H4 (cell line): ENCODE measurements at regions not wholly inside any gene's neighbourhood (a gene's known extent, or its start where the extent isn't known, plus 50 kb on each side); places are given as distances from the start of the nearest gene placed in this dataset.
"Not testable (repeated sequence)": the region's sequence is repeated elsewhere in the genome, so short reads cannot be mapped to it uniquely, and the experiment has no call there.

Experiments used
- DNase-seq: peaks from one replicate; pipeline ENCODE4 v3.0.0-alpha.2; 2015; ENCODE audit warnings: low spot score

GRCh38 chrX:122279746-122280145 is 904.3 kb upstream of the GRIA3 start:
- DNase-seq, result no peak

GRCh38 chrX:122299822-122300221 is 884.3 kb upstream of the GRIA3 start:
- DNase-seq, result not testable (repeated sequence)

- no peak for DNase-seq
Measured at GRCh38 chrX:122301491-122301890, 882.6 kb upstream of the GRIA3 start.

- no peak for DNase-seq
Measured at GRCh38 chrX:122303761-122304160, 880.3 kb upstream of the GRIA3 start.

GRCh38 chrX:122344816-122345215 is 839.3 kb upstream of the GRIA3 start:
- no peak for DNase-seq

- no peak for DNase-seq
Measured at GRCh38 chrX:122363112-122363795, 820.8 kb upstream of the GRIA3 start.

- not testable (repeated sequence) for DNase-seq
Measured at GRCh38 chrX:122375533-122375932, 808.5 kb upstream of the GRIA3 start.

GRCh38 chrX:122389005-122389404 is 795.1 kb upstream of the GRIA3 start:
- DNase-seq, result no peak

- no peak for DNase-seq
Measured at GRCh38 chrX:122418758-122419157, 765.3 kb upstream of the GRIA3 start.

- DNase-seq, result no peak
Measured at GRCh38 chrX:122421434-122422121, 762.5 kb upstream of the GRIA3 start.

GRCh38 chrX:122422547-122422946 is 761.5 kb upstream of the GRIA3 start:
- DNase-seq, result no peak

GRCh38 chrX:122434942-122435341 is 749.1 kb upstream of the GRIA3 start:
- no peak for DNase-seq

- no peak for DNase-seq
Measured at GRCh38 chrX:122439831-122440230, 744.2 kb upstream of the GRIA3 start.

- no peak for DNase-seq
Measured at GRCh38 chrX:122440832-122441231, 743.2 kb upstream of the GRIA3 start.

- DNase-seq, result no peak
Measured at GRCh38 chrX:122441451-122441850, 742.6 kb upstream of the GRIA3 start.

GRCh38 chrX:122445466-122445865 is 738.6 kb upstream of the GRIA3 start:
- DNase-seq, result no peak

- DNase-seq, result no peak
Measured at GRCh38 chrX:122464341-122464740, 719.7 kb upstream of the GRIA3 start.

- no peak for DNase-seq
Measured at GRCh38 chrX:122475306-122475705, 708.8 kb upstream of the GRIA3 start.

- no peak for DNase-seq
Measured at GRCh38 chrX:122500556-122500955, 683.5 kb upstream of the GRIA3 start.

GRCh38 chrX:122501652-122502051 is 682.4 kb upstream of the GRIA3 start:
- DNase-seq, result no peak

- DNase-seq, result no peak
Measured at GRCh38 chrX:122504026-122504425, 680.1 kb upstream of the GRIA3 start.

GRCh38 chrX:122512561-122513072 is 671.5 kb upstream of the GRIA3 start:
- DNase-seq, result no peak

- DNase-seq, result no peak
Measured at GRCh38 chrX:122517786-122518185, 666.3 kb upstream of the GRIA3 start.
